ENCODE measurements at regions not wholly inside any gene's neighbourhood (a gene's known extent, or its start where the extent isn't known, plus 50 kb on each side); places are given as distances from the start of the nearest gene placed in this dataset.

DNA sequence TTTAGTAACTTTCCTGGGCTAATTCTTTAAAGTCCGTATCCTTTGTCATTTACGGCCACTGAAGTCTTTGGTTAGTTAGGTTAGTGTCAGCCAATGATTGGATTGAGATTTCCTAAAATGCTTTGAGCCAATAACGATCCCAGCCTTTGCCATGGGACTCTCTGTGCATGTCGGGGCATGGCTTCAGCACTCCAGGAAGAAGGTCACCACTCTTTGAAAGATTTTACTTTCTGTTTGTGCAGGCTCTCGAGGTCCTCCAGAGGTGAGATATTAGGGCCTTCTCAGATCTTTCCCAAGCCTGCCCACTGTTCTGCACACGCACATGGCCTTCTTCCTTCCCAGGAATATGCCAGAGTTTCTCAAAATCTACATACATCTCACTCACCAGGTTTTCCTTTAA, 153.7 kb upstream of the ARGLU1 start:
- no peaks in the 10 kb centered on the region for H3K36me3 Mint-ChIP-seq (ENCODE audit: low read depth)
- CTCF ChIA-PET = no interaction called here
- DNase-seq (no peak), ATAC-seq (no peak)
- POLR2A ChIA-PET = no interaction called here
- no peaks in the 10 kb centered on the region for H3K4me1 Mint-ChIP-seq (ENCODE audit: low read depth)
- H3K9me3 Mint-ChIP-seq (ENCODE audit: insufficient read depth) = peaks cover 4% of the 10 kb centered on the region
- no peaks in the 10 kb centered on the region for H3K27me3 Mint-ChIP-seq (ENCODE audit: low read depth)
- H3K4me3 Mint-ChIP-seq = no peak overlapping the region
- H3K27ac Mint-ChIP-seq = no peak overlapping the region

GRCh38 chr13:106714271-106714982, 146.5 kb upstream of the ARGLU1 start:
- no peaks in the 10 kb centered on the region for H3K36me3 Mint-ChIP-seq (ENCODE audit: low read depth)
- H3K27me3 Mint-ChIP-seq (ENCODE audit: low read depth) = no peaks in the 10 kb centered on the region
- no peak for DNase-seq
- peaks cover 4% of the 10 kb centered on the region for H3K9me3 Mint-ChIP-seq (ENCODE audit: insufficient read depth)
- ChIA-PET CTCF (no interaction called here), POLR2A (no interaction called here)
- H3K27ac Mint-ChIP-seq = no peak overlapping the region
- no peak for ATAC-seq
- H3K4me1 Mint-ChIP-seq (ENCODE audit: low read depth) = no peaks in the 10 kb centered on the region
- no peak overlapping the region for H3K4me3 Mint-ChIP-seq

DNA sequence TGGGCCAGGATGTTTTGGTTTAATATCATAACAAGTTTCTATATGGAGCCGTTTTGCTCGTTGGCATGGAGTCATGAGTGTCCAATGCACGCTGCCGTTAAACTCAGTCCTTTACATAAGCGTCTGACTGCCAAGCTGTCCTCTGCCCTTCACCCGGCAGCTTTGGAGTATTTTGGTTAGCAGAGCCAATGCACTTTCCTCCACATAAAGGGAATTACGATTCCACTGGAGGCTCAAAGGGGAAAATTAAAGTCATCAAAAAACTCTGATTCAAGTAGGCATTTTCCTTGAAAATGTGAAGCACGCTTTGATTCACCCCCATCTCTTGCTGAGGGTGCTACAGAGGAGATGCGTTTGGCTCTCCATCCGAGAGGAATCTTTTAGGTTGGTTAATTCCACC, 144.4 kb upstream of the ARGLU1 start:
- Mint-ChIP-seq H3K4me3 (no peak overlapping the region), H3K4me1 (ENCODE audit: low read depth) (no peaks in the 10 kb centered on the region), H3K9me3 (ENCODE audit: insufficient read depth) (no peaks in the 10 kb centered on the region), H3K36me3 (ENCODE audit: low read depth) (no peaks in the 10 kb centered on the region), H3K27ac (no peak overlapping the region), H3K27me3 (ENCODE audit: low read depth) (no peaks in the 10 kb centered on the region)
- ATAC-seq (no peak), DNase-seq (no peak)
- POLR2A ChIA-PET = no interaction called here
- CTCF ChIA-PET = no interaction called here

DNA sequence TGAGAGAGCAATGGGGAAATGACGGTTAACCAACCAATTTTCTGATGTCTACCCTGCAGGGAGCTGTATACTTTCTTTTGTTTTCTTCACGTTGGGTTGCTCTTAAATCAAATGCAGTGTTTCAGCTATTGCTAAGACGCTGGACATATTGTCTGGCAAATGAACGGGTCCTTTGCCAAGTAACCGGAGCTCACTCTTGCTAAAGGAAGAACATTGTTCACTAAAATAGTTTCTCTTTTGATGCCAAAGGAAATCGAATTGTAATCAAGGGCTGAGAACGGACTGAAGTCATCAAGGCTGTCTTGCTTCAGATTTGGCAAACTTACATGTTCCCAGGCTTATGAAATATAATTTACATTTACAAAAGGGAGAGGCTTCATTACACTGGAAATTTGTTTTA, 142.3 kb upstream of the ARGLU1 start:
- Mint-ChIP-seq H3K9me3 (ENCODE audit: insufficient read depth) (no peaks in the 10 kb centered on the region), H3K4me3 (no peak overlapping the region), H3K36me3 (ENCODE audit: low read depth) (no peaks in the 10 kb centered on the region), H3K4me1 (ENCODE audit: low read depth) (no peaks in the 10 kb centered on the region), H3K27ac (no peak overlapping the region), H3K27me3 (ENCODE audit: low read depth) (no peaks in the 10 kb centered on the region)
- ATAC-seq (no peak), DNase-seq (no peak)
- POLR2A ChIA-PET = no interaction called here
- CTCF ChIA-PET = no interaction called here

DNA sequence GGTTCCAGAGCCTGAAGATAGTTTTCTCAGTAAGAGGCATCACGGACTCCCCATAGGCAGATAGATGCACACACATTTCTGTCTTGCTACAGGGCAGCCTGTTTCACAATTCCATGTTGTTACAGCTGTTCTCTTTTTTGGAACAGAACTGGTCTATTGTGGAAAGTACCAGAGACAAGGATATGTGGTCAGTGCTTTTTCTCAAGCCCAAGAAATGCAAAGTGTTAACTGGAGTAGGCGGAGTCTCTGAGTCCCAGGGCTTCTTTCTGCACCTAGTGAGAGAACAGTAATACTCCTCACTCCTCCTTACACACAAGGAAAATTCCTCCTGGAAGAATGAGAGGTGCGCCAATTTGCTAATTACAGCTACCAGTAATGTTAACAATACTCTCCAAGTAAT, 141.6 kb upstream of the ARGLU1 start:
- Mint-ChIP-seq H3K27me3 (ENCODE audit: low read depth) (no peaks in the 10 kb centered on the region), H3K9me3 (ENCODE audit: insufficient read depth) (no peaks in the 10 kb centered on the region), H3K27ac (no peak overlapping the region), H3K36me3 (ENCODE audit: low read depth) (no peaks in the 10 kb centered on the region), H3K4me1 (ENCODE audit: low read depth) (no peaks in the 10 kb centered on the region), H3K4me3 (no peak overlapping the region)
- ChIA-PET POLR2A (no interaction called here), CTCF (no interaction called here)
- DNase-seq = no peak
- no peak for ATAC-seq

DNA sequence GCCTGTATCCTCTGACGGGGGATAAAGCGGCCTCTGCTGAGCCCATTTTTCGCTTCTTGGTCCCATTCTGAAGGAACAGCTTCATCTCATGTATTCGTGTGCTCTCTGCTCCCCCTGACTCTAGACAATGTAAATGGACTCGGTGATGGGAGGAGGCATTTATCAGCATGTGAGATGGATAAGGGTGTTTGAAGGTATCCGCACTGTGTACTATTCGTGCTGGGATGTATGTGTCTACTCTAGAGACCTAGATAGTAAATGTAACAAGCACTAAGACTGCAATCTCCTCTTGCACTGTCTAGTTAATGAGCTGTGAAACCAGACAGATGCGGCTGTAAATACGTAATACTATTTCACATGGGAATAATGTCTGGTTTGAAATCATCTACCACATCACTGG, 134.6 kb upstream of the ARGLU1 start:
- CTCF ChIA-PET = no interaction called here
- no peaks in the 10 kb centered on the region for H3K9me3 Mint-ChIP-seq (ENCODE audit: insufficient read depth)
- ATAC-seq (no peak), DNase-seq (no peak)
- H3K36me3 Mint-ChIP-seq (ENCODE audit: low read depth) = no peaks in the 10 kb centered on the region
- no peaks in the 10 kb centered on the region for H3K27me3 Mint-ChIP-seq (ENCODE audit: low read depth)
- no peak overlapping the region for H3K4me3 Mint-ChIP-seq
- H3K4me1 Mint-ChIP-seq (ENCODE audit: low read depth) = no peaks in the 10 kb centered on the region
- no peak overlapping the region for H3K27ac Mint-ChIP-seq
- POLR2A ChIA-PET = no interaction called here

GRCh38 chr13:106701771-106702341, 133.9 kb upstream of the ARGLU1 start:
- Mint-ChIP-seq H3K27me3 (ENCODE audit: low read depth) (no peaks in the 10 kb centered on the region), H3K9me3 (ENCODE audit: insufficient read depth) (no peaks in the 10 kb centered on the region), H3K4me1 (ENCODE audit: low read depth) (no peaks in the 10 kb centered on the region), H3K4me3 (no peak overlapping the region), H3K27ac (no peak overlapping the region), H3K36me3 (ENCODE audit: low read depth) (no peaks in the 10 kb centered on the region)
- ATAC-seq (no peak), DNase-seq (no peak)
- POLR2A ChIA-PET = no interaction called here
- CTCF ChIA-PET = no interaction called here

GRCh38 chr13:106700439-106700838, 132.5 kb upstream of the ARGLU1 start:
- no peak for DNase-seq
- no peak overlapping the region for H3K27ac Mint-ChIP-seq
- H3K9me3 Mint-ChIP-seq (ENCODE audit: insufficient read depth) = no peaks in the 10 kb centered on the region
- H3K4me1 Mint-ChIP-seq (ENCODE audit: low read depth) = no peaks in the 10 kb centered on the region
- ChIA-PET POLR2A (no interaction called here), CTCF (no interaction called here)
- H3K27me3 Mint-ChIP-seq (ENCODE audit: low read depth) = no peaks in the 10 kb centered on the region
- ATAC-seq = no peak
- no peaks in the 10 kb centered on the region for H3K36me3 Mint-ChIP-seq (ENCODE audit: low read depth)
- no peak overlapping the region for H3K4me3 Mint-ChIP-seq

GRCh38 chr13:106700007-106700406, 132.1 kb upstream of the ARGLU1 start:
- no peak for DNase-seq
- ATAC-seq = no peak
- Mint-ChIP-seq H3K36me3 (ENCODE audit: low read depth) (no peaks in the 10 kb centered on the region), H3K4me1 (ENCODE audit: low read depth) (no peaks in the 10 kb centered on the region), H3K27me3 (ENCODE audit: low read depth) (no peaks in the 10 kb centered on the region), H3K4me3 (no peak overlapping the region), H3K9me3 (ENCODE audit: insufficient read depth) (no peaks in the 10 kb centered on the region), H3K27ac (no peak overlapping the region)
- ChIA-PET CTCF (no interaction called here), POLR2A (no interaction called here)

DNA sequence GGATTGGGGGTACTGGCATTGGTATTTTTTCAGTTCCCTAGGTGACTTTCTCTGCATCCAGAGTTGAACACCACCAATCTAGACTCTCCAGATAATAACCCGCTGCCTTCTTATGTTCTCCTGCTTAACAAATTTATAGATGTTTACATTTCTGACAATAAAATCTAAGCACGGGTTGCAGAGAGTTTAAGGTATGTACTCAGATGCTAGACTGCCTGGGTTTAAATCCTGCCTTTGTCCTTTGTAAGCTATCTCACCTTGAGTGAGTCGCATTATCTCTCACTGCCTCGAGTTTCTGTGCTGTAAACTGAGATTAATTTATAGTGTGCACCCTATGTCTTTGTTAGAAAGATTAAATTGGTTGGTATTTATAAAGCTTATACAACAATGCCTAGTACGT, 131.4 kb upstream of the ARGLU1 start:
- Mint-ChIP-seq H3K27ac (no peak overlapping the region), H3K4me1 (ENCODE audit: low read depth) (no peaks in the 10 kb centered on the region), H3K9me3 (ENCODE audit: insufficient read depth) (no peaks in the 10 kb centered on the region), H3K36me3 (ENCODE audit: low read depth) (no peaks in the 10 kb centered on the region), H3K27me3 (ENCODE audit: low read depth) (no peaks in the 10 kb centered on the region), H3K4me3 (no peak overlapping the region)
- ATAC-seq (no peak), DNase-seq (no peak)
- ChIA-PET CTCF (no interaction called here), POLR2A (interaction anchor here (0.7 kb wide), 1 partner anchor 662 kb away, joined by 3 read pairs; no protein-coding TSS in a partner anchor)

- H3K36me3 Mint-ChIP-seq (ENCODE audit: low read depth) = no peaks in the 10 kb centered on the region
- DNase-seq (no peak), ATAC-seq (no peak)
- H3K9me3 Mint-ChIP-seq (ENCODE audit: insufficient read depth) = no peaks in the 10 kb centered on the region
- H3K4me3 Mint-ChIP-seq = no peak overlapping the region
- POLR2A ChIA-PET = no interaction called here
- no peaks in the 10 kb centered on the region for H3K27me3 Mint-ChIP-seq (ENCODE audit: low read depth)
- CTCF ChIA-PET = no interaction called here
- H3K4me1 Mint-ChIP-seq (ENCODE audit: low read depth) = no peaks in the 10 kb centered on the region
- H3K27ac Mint-ChIP-seq = no peak overlapping the region
Measured at GRCh38 chr13:106696719-106697118, 128.8 kb upstream of the ARGLU1 start.

- Mint-ChIP-seq H3K9me3 (ENCODE audit: insufficient read depth) (no peaks in the 10 kb centered on the region), H3K27ac (no peak overlapping the region), H3K36me3 (ENCODE audit: low read depth) (no peaks in the 10 kb centered on the region), H3K4me1 (ENCODE audit: low read depth) (no peaks in the 10 kb centered on the region), H3K4me3 (no peak overlapping the region), H3K27me3 (ENCODE audit: low read depth) (no peaks in the 10 kb centered on the region)
- ChIA-PET POLR2A (no interaction called here), CTCF (no interaction called here)
- ATAC-seq (no peak), DNase-seq (no peak)
Measured at GRCh38 chr13:106696140-106696539, 128.2 kb upstream of the ARGLU1 start.

GRCh38 chr13:106695139-106695538, 127.2 kb upstream of the ARGLU1 start:
- ATAC-seq (no peak), DNase-seq (no peak)
- ChIA-PET CTCF (no interaction called here), POLR2A (no interaction called here)
- H3K4me3 Mint-ChIP-seq = no peak overlapping the region
- H3K27me3 Mint-ChIP-seq (ENCODE audit: low read depth) = no peaks in the 10 kb centered on the region
- no peak overlapping the region for H3K27ac Mint-ChIP-seq
- H3K4me1 Mint-ChIP-seq (ENCODE audit: low read depth) = no peaks in the 10 kb centered on the region
- no peaks in the 10 kb centered on the region for H3K36me3 Mint-ChIP-seq (ENCODE audit: low read depth)
- H3K9me3 Mint-ChIP-seq (ENCODE audit: insufficient read depth) = no peaks in the 10 kb centered on the region
